ENCODE measurements at regions not wholly inside any gene's neighbourhood (a gene's known extent, or its start where the extent isn't known, plus 50 kb on each side); places are given as distances from the start of the nearest gene placed in this dataset.

DNA sequence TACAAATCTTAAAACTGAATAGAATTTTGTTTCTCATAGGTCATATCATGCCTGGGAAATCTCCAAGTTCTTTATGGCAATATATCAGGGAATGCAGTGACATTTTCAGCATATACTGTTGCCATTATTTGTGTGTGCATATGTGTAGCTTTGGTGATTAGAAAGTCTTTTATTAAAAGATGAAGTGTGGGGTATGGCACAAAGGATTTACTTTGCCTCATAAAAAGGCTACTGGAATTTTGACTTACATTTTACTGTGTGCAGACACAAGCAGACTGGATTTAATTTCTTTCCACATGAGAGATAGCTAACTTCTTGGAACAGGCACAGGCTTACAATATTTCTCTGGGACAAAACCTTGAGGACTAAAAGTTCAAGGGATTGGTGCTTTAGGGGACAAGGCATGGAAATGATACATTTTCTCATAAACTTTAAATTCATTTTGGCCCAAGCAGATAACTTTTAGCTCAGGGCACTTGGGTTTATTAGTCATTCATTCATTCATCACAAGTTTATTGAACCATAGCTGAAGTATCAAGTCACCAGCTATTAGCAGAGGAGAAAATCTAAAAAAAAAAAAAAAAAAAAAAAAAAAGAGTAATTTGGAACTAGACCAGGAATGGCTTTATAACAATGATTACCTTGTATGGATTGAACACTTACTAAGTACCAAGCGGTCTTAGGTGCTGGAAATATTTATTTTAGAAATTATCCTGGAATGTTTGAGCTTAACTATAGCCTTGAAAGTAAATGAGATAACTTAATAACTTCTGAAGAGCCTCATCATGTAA is 191.5 kb downstream of the SLIT2 start:
- intact Hi-C loops (cut with micrococcal nuclease): no loop called here
- ATAC-seq: no peak
- POLR2A ChIA-PET (ENCODE audit: unreplicated experiment): no interaction called here

GRCh38 chr4:20444599-20445337 is 193.1 kb downstream of the SLIT2 start:
- ChIA-PET CTCF (no interaction called here), POLR2A (ENCODE audit: unreplicated experiment) (no interaction called here)
- no peaks in the 10 kb centered on the region for H4K20me1 ChIP-seq (ENCODE audit: low read length)
- no peaks in the 10 kb centered on the region for H3K9me3 ChIP-seq (ENCODE audit: low read length)
- no peak overlapping the region for H2AFZ ChIP-seq (ENCODE audit: low read length)
- H3K36me3 ChIP-seq (ENCODE audit: low read depth, low read length): no peaks in the 10 kb centered on the region
- no TSS peak for BruUV-seq (replicated peaks)
- no peaks in the 10 kb centered on the region for H3K79me2 ChIP-seq (ENCODE audit: low read length)
- TF ChIP-seq EZH2 (IDR thresholded peaks at IDR 0.05; ENCODE audit: low read length, unreplicated experiment): no peak
- TF ChIP-seq CTCF (conservative IDR thresholded peaks at IDR 0.05; ENCODE audit: low read depth, low read length): no peak
- no peak for TF ChIP-seq EZH2phosphoT487 (IDR thresholded peaks at IDR 0.05; ENCODE audit: borderline replicate concordance, low read length)
- no peak overlapping the region for H3K9ac ChIP-seq (ENCODE audit: low read length)
- H3K4me3 ChIP-seq (ENCODE audit: low read length): no peak overlapping the region
- ATAC-seq (no peak), DNase-seq (no peak)
- no peaks in the 10 kb centered on the region for H3F3A ChIP-seq (ENCODE audit: low read length, unreplicated experiment)
- 0 out of 2 replicates have a peak, but pooled peaks cover 4% of the 10 kb centered on the region for H3K4me1 ChIP-seq (ENCODE audit: insufficient read depth, low read length)
- H3K27me3 ChIP-seq (ENCODE audit: low read length): no peaks in the 10 kb centered on the region
- intact Hi-C loops (cut with micrococcal nuclease): no loop called here
- no peak overlapping the region for H3K27ac ChIP-seq (ENCODE audit: low read length)
- H3K9me2 ChIP-seq (replicated peaks; ENCODE audit: low read length): no peaks in the 10 kb centered on the region
- H3K4me2 ChIP-seq (ENCODE audit: low read length): no peak overlapping the region

More for the DNA sequence above, 191.5 kb downstream of the SLIT2 start:
- Histone ChIP-seq H2AFZ (ENCODE audit: low read length) (no peak overlapping the region), H3K27me3 (ENCODE audit: low read length) (no peaks in the 10 kb centered on the region), H3K4me2 (ENCODE audit: low read length) (no peak overlapping the region), H3K4me1 (ENCODE audit: insufficient read depth, low read length) (0 out of 2 replicates have a peak, but pooled peaks cover 4% of the 10 kb centered on the region), H3K4me3 (ENCODE audit: low read length) (no peak overlapping the region), H3K27ac (ENCODE audit: low read length) (no peak overlapping the region), H3K79me2 (ENCODE audit: low read length) (no peaks in the 10 kb centered on the region), H3K9me3 (ENCODE audit: low read length) (no peaks in the 10 kb centered on the region), H4K20me1 (ENCODE audit: low read length) (no peaks in the 10 kb centered on the region), H3K36me3 (ENCODE audit: low read depth, low read length) (no peaks in the 10 kb centered on the region), H3K9me2 (replicated peaks; ENCODE audit: low read length) (no peaks in the 10 kb centered on the region), H3K9ac (ENCODE audit: low read length) (no peak overlapping the region), H3F3A (ENCODE audit: low read length, unreplicated experiment) (no peaks in the 10 kb centered on the region)
- peak; percentile 17 for DNase-seq
- CTCF ChIA-PET: interaction anchor here (0.6 kb wide), 1 partner anchor 17 kb away, joined by 5 read pairs; no protein-coding TSS in a partner anchor
- TF ChIP-seq EZH2phosphoT487 (IDR thresholded peaks at IDR 0.05; ENCODE audit: borderline replicate concordance, low read length): no peak
- TF ChIP-seq CTCF (conservative IDR thresholded peaks at IDR 0.05; ENCODE audit: low read depth, low read length): no peak
- TF ChIP-seq EZH2 (IDR thresholded peaks at IDR 0.05; ENCODE audit: low read length, unreplicated experiment): no peak
- BruUV-seq (replicated peaks): no TSS peak
